ENCODE measurements at regions not wholly inside any gene's neighbourhood (a gene's known extent, or its start where the extent isn't known, plus 50 kb on each side); places are given as distances from the start of the nearest gene placed in this dataset.

- no peak for TF ChIP-seq CTCF (IDR thresholded peaks at IDR 0.05; ENCODE audit: low read depth, low read length)
- H3K27ac ChIP-seq, result no peak overlapping the region
Measured at GRCh38 chr5:143898381-143898780, 86.4 kb downstream of the HMHB1 start.

GRCh38 chr5:143898916-143899591 lies 87.1 kb downstream of the HMHB1 start:
- peak in 1 of 2 donors; percentile 8 for DNase-seq (ENCODE audit: low read depth in 1 of 2, low spot score in 1 of 2)
- H3K36me3 ChIP-seq, result no peaks in the 10 kb centered on the region
- H3K4me3 ChIP-seq, result no peak overlapping the region
- H3K27ac ChIP-seq, result no peak overlapping the region
- no peaks in the 10 kb centered on the region for H3K27me3 ChIP-seq
- peaks cover 7% of the 10 kb centered on the region for H3K4me1 ChIP-seq (ENCODE audit: low read depth)
- no peaks in the 10 kb centered on the region for H3K9me3 ChIP-seq (ENCODE audit: low read depth)
- TF ChIP-seq CTCF (IDR thresholded peaks at IDR 0.05; ENCODE audit: low read depth, low read length), result no peak

More at GRCh38 chr5:143898381-143898780, 86.4 kb downstream of the HMHB1 start:
- no peaks in the 10 kb centered on the region for H3K27me3 ChIP-seq
- no peaks in the 10 kb centered on the region for H3K9me3 ChIP-seq (ENCODE audit: low read depth)
- H3K4me3 ChIP-seq, result no peak overlapping the region
- H3K36me3 ChIP-seq, result no peaks in the 10 kb centered on the region
- H3K4me1 ChIP-seq (ENCODE audit: low read depth), result peaks cover 7% of the 10 kb centered on the region
- DNase-seq (ENCODE audit: low read depth in 1 of 2, low spot score in 1 of 2), result no peak

GRCh38 chr5:143908959-143909358 lies 97.0 kb downstream of the HMHB1 start:
- Histone ChIP-seq H3K4me3 (no peak overlapping the region), H3K9me3 (ENCODE audit: low read depth) (no peaks in the 10 kb centered on the region), H3K4me1 (ENCODE audit: low read depth) (no peaks in the 10 kb centered on the region), H3K27ac (no peak overlapping the region), H3K27me3 (no peaks in the 10 kb centered on the region), H3K36me3 (no peaks in the 10 kb centered on the region)
- TF ChIP-seq CTCF (IDR thresholded peaks at IDR 0.05; ENCODE audit: low read depth, low read length), result no peak
- DNase-seq (ENCODE audit: low read depth in 1 of 2, low spot score in 1 of 2), result no peak

GRCh38 chr5:143913008-143913752 lies 101.2 kb downstream of the HMHB1 start:
- Histone ChIP-seq H3K27ac (no peak overlapping the region), H3K4me1 (ENCODE audit: low read depth) (no peaks in the 10 kb centered on the region), H3K27me3 (no peaks in the 10 kb centered on the region), H3K4me3 (no peak overlapping the region), H3K9me3 (ENCODE audit: low read depth) (no peaks in the 10 kb centered on the region), H3K36me3 (no peaks in the 10 kb centered on the region)
- no peak for TF ChIP-seq CTCF (IDR thresholded peaks at IDR 0.05; ENCODE audit: low read depth, low read length)
- peak in 1 of 2 donors; percentile 38 for DNase-seq (ENCODE audit: low read depth in 1 of 2, low spot score in 1 of 2)

- no peak overlapping the region for H3K27ac ChIP-seq
- no peak overlapping the region for H3K4me3 ChIP-seq
- no peaks in the 10 kb centered on the region for H3K27me3 ChIP-seq
- H3K4me1 ChIP-seq (ENCODE audit: low read depth), result no peaks in the 10 kb centered on the region
- TF ChIP-seq CTCF (IDR thresholded peaks at IDR 0.05; ENCODE audit: low read depth, low read length), result no peak
- no peaks in the 10 kb centered on the region for H3K9me3 ChIP-seq (ENCODE audit: low read depth)
- no peak for DNase-seq (ENCODE audit: low read depth in 1 of 2, low spot score in 1 of 2)
- no peaks in the 10 kb centered on the region for H3K36me3 ChIP-seq
Measured at GRCh38 chr5:143914756-143915155, 102.8 kb downstream of the HMHB1 start.

Measured in cardiac muscle cell (in vitro differentiated cells and primary cell).